NT2/D1 (cell line): ENCODE measurements at regions not wholly inside any gene's neighbourhood (a gene's known extent, or its start where the extent isn't known, plus 50 kb on each side); places are given as distances from the start of the nearest gene placed in this dataset.

Experiments
- YY1 ChIP-seq: IDR thresholded peaks from 2 replicates; pipeline ENCODE4 v1.6.1; 2011; ENCODE audit not compliant: insufficient read length, insufficient read depth
- ZNF274 ChIP-seq: IDR thresholded peaks from 2 replicates; pipeline ENCODE4 v1.6.1; 2011; ENCODE audit warnings: mild to moderate bottlenecking, low read depth, low read length

DNA sequence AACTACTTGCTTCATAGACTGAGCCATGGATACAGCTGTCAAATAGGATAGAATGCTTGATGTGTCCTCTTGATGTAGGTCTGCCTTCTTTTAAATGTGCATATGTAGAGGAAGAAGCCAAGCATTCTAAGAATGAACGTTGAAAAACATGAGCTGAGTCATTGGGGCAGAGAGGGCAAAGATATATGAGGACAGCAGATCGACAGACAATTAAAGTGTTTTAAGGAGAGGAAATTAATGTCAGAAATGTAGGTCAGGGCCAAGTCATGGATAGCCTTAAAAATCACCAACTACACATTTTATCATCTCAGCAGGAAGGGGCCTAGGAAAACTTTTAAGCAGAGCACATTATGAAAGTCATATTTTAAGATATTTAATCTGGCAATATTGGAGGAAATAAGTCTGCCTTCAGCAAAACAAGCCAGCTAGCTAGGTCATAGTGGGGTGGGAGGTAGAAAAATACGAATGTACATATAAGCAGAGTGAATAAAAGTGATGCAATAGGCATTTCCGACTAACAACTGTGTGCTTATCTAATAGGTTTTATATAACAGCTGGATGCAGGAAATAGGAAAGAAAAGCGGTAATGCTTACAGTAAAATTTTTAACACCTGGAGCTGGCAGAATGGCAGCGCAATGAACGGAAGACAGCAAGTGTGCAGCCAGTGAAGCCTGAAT is 638.3 kb upstream of the TPK1 start:
- TF ChIP-seq YY1 (no peak), ZNF274 (no peak)
